Cardiac muscle cell (in vitro differentiated cells and primary cell): ENCODE measurements at regions not wholly inside any gene's neighbourhood (a gene's known extent, or its start where the extent isn't known, plus 50 kb on each side); places are given as distances from the start of the nearest gene placed in this dataset.
A peak's percentile ranks its signal among the peaks of the same experiment; 100 is the strongest.
"Not testable (repeated sequence)": the region's sequence is repeated elsewhere in the genome, so short reads cannot be mapped to it uniquely, and the experiment has no call there.

Experiments used
- DNase-seq, 2 donors: peaks; one replicate each; pipeline versions ENCODE4 v3.0.0 to v3.0.0-alpha.2; 2010 to 2017; ENCODE audit warnings: low read depth in 1 of 2, low spot score in 1 of 2
- H3K27ac ChIP-seq: fragments of 200-600 bp; sonication (generic); 2 replicates; pipeline ENCODE4 v1.5.1; 2016
- H3K27me3 ChIP-seq: fragments of 200-600 bp; sonication (generic); 2 replicates; pipeline ENCODE4 v1.6.0; 2016; ENCODE audit warnings: control low read depth
- H3K36me3 ChIP-seq: fragments of 200-600 bp; sonication (generic); 2 replicates; pipeline ENCODE4 v1.5.1; 2016; ENCODE audit warnings: control low read depth
- H3K4me1 ChIP-seq: fragments of 200-600 bp; sonication (generic); 2 replicates; pipeline ENCODE4 v1.8.1; 2017; ENCODE audit warnings: low read depth, mild to moderate bottlenecking, mixed run types
- H3K4me3 ChIP-seq: fragments of 200-600 bp; sonication (generic); 2 replicates; pipeline ENCODE4 v1.5.1; 2016; ENCODE audit warnings: mild to moderate bottlenecking
- H3K9me3 ChIP-seq: fragments of 200-600 bp; sonication (generic); 2 replicates; pipeline ENCODE4 v1.5.1; 2017; ENCODE audit warnings: low read depth, mild to moderate bottlenecking, control low read depth
- CTCF ChIP-seq: IDR thresholded peaks from 2 replicates; pipeline ENCODE4 v1.5.1; 2012; ENCODE audit warnings: low read depth, mild to moderate bottlenecking, low read length

GRCh38 chr4:132218406-132218805 lies 930.7 kb upstream of the PCDH10 start:
- H3K4me1 ChIP-seq, result no peaks in the 10 kb centered on the region
- no peaks in the 10 kb centered on the region for H3K27me3 ChIP-seq
- H3K4me3 ChIP-seq, result no peak overlapping the region
- TF ChIP-seq CTCF, result no peak
- no peak overlapping the region for H3K27ac ChIP-seq
- DNase-seq, result no peak
- no peaks in the 10 kb centered on the region for H3K9me3 ChIP-seq
- H3K36me3 ChIP-seq, result no peaks in the 10 kb centered on the region

- peaks cover 4% of the 10 kb centered on the region for H3K4me1 ChIP-seq
- peak in 1 of 2 donors; percentile 46 for DNase-seq
- H3K36me3 ChIP-seq, result no peaks in the 10 kb centered on the region
- no peak overlapping the region for H3K27ac ChIP-seq
- no peak overlapping the region for H3K4me3 ChIP-seq
- H3K9me3 ChIP-seq, result no peaks in the 10 kb centered on the region
- H3K27me3 ChIP-seq, result no peaks in the 10 kb centered on the region
- TF ChIP-seq CTCF, result peak; percentile 19
These were observed 921.8 kb upstream of the PCDH10 start for GRCh38 chr4:132227151-132227856.

GRCh38 chr4:132227857-132228165 lies 921.3 kb upstream of the PCDH10 start:
- H3K4me3 ChIP-seq, result not testable (repeated sequence)

GRCh38 chr4:132228676-132229075 lies 920.4 kb upstream of the PCDH10 start:
- Histone ChIP-seq H3K4me3 (no peak overlapping the region), H3K27me3 (no peaks in the 10 kb centered on the region), H3K4me1 (peaks cover 4% of the 10 kb centered on the region), H3K36me3 (no peaks in the 10 kb centered on the region), H3K27ac (no peak overlapping the region), H3K9me3 (no peaks in the 10 kb centered on the region)
- no peak for TF ChIP-seq CTCF
- DNase-seq, result no peak

More at GRCh38 chr4:132227857-132228165, 921.3 kb upstream of the PCDH10 start:
- not testable (repeated sequence) for H3K36me3 ChIP-seq, H3K27ac ChIP-seq, H3K9me3 ChIP-seq, H3K27me3 ChIP-seq, H3K4me1 ChIP-seq
- peak; percentile 57 for TF ChIP-seq CTCF
- peak; percentile 62 to 65 for DNase-seq

GRCh38 chr4:132230025-132230424 lies 919.1 kb upstream of the PCDH10 start:
- DNase-seq, result no peak
- Histone ChIP-seq H3K27ac (no peak overlapping the region), H3K9me3 (no peaks in the 10 kb centered on the region), H3K4me3 (no peak overlapping the region), H3K4me1 (peaks cover 4% of the 10 kb centered on the region), H3K36me3 (no peaks in the 10 kb centered on the region), H3K27me3 (no peaks in the 10 kb centered on the region)
- no peak for TF ChIP-seq CTCF
